ENCODE measurements at regions not wholly inside any gene's neighbourhood (a gene's known extent, or its start where the extent isn't known, plus 50 kb on each side); places are given as distances from the start of the nearest gene placed in this dataset.

- DNase-seq = no peak
- H3K27ac Mint-ChIP-seq = no peak overlapping the region
- peaks cover 0 to 3% (median 0%) of the 10 kb centered on the region in 4 donors for H3K4me1 Mint-ChIP-seq
- no peak for ATAC-seq
- H3K9me3 Mint-ChIP-seq = no peaks in the 10 kb centered on the region
- no peaks in the 10 kb centered on the region for H3K36me3 Mint-ChIP-seq
- no peak overlapping the region for H3K4me3 Mint-ChIP-seq
- H3K27me3 Mint-ChIP-seq = peaks cover 0 to 20% (median 6%) of the 10 kb centered on the region in 5 donors
- POLR2A ChIA-PET = no interaction called here
Observed at GRCh38 chr16:86751076-86752030, 173.0 kb downstream of the FOXL1 start.

GRCh38 chr16:86752582-86753175 lies 174.3 kb downstream of the FOXL1 start:
- POLR2A ChIA-PET = no interaction called here
- DNase-seq = no peak
- H3K9me3 Mint-ChIP-seq = no peaks in the 10 kb centered on the region
- peaks cover 0 to 7% (median under 1%) of the 10 kb centered on the region in 4 donors for H3K4me1 Mint-ChIP-seq
- no peak overlapping the region for H3K4me3 Mint-ChIP-seq
- peaks cover 0 to 16% (median 6%) of the 10 kb centered on the region in 5 donors for H3K27me3 Mint-ChIP-seq
- H3K27ac Mint-ChIP-seq = no peak overlapping the region
- no peak for ATAC-seq
- H3K36me3 Mint-ChIP-seq = no peaks in the 10 kb centered on the region

GRCh38 chr16:86753399-86753798 lies 175.1 kb downstream of the FOXL1 start:
- Mint-ChIP-seq H3K27ac (no peak overlapping the region), H3K36me3 (no peaks in the 10 kb centered on the region), H3K4me1 (peaks cover 0 to 7% (median 0%) of the 10 kb centered on the region in 4 donors), H3K4me3 (no peak overlapping the region), H3K27me3 (peaks cover 0 to 12% (median 5%) of the 10 kb centered on the region in 5 donors), H3K9me3 (no peaks in the 10 kb centered on the region)
- POLR2A ChIA-PET = no interaction called here
- DNase-seq (no peak), ATAC-seq (no peak)

GRCh38 chr16:86755571-86756006 lies 177.2 kb downstream of the FOXL1 start:
- Mint-ChIP-seq H3K9me3 (no peaks in the 10 kb centered on the region), H3K4me1 (peaks cover 0 to 7% (median 0%) of the 10 kb centered on the region in 4 donors), H3K27ac (no peak overlapping the region), H3K36me3 (no peaks in the 10 kb centered on the region), H3K27me3 (peaks cover 4 to 32% (median 20%) of the 10 kb centered on the region in 5 donors), H3K4me3 (no peak overlapping the region)
- ATAC-seq (no peak), DNase-seq (no peak)
- POLR2A ChIA-PET = no interaction called here

- H3K4me3 Mint-ChIP-seq = no peak overlapping the region
- DNase-seq (no peak), ATAC-seq (no peak)
- peaks cover 0 to 7% (median 1%) of the 10 kb centered on the region in 4 donors for H3K4me1 Mint-ChIP-seq
- H3K27me3 Mint-ChIP-seq = peaks cover 10 to 45% (median 29%) of the 10 kb centered on the region in 5 donors
- no peak overlapping the region for H3K27ac Mint-ChIP-seq
- no peaks in the 10 kb centered on the region for H3K36me3 Mint-ChIP-seq
- POLR2A ChIA-PET = no interaction called here
- no peaks in the 10 kb centered on the region for H3K9me3 Mint-ChIP-seq
Observed at GRCh38 chr16:86756882-86757703, 178.7 kb downstream of the FOXL1 start.

- H3K9me3 Mint-ChIP-seq = no peaks in the 10 kb centered on the region
- H3K36me3 Mint-ChIP-seq = no peaks in the 10 kb centered on the region
- no peak for DNase-seq
- H3K27me3 Mint-ChIP-seq = peaks cover 13 to 51% (median 34%) of the 10 kb centered on the region in 5 donors
- POLR2A ChIA-PET = no interaction called here
- peaks cover 0 to 7% (median 1%) of the 10 kb centered on the region in 4 donors for H3K4me1 Mint-ChIP-seq
- no peak for ATAC-seq
- no peak overlapping the region for H3K27ac Mint-ChIP-seq
- no peak overlapping the region for H3K4me3 Mint-ChIP-seq
Observed at GRCh38 chr16:86757704-86758040, 179.3 kb downstream of the FOXL1 start.

GRCh38 chr16:86758932-86759331 lies 180.6 kb downstream of the FOXL1 start:
- H3K4me3 Mint-ChIP-seq = no peak overlapping the region
- DNase-seq = no peak
- no peaks in the 10 kb centered on the region for H3K36me3 Mint-ChIP-seq
- no peaks in the 10 kb centered on the region for H3K9me3 Mint-ChIP-seq
- POLR2A ChIA-PET = no interaction called here
- H3K27me3 Mint-ChIP-seq = peaks cover 14 to 55% (median 34%) of the 10 kb centered on the region in 5 donors
- peaks cover 0 to 7% (median 1%) of the 10 kb centered on the region in 4 donors for H3K4me1 Mint-ChIP-seq
- ATAC-seq = no peak
- no peak overlapping the region for H3K27ac Mint-ChIP-seq

- no peak overlapping the region for H3K27ac Mint-ChIP-seq
- H3K4me3 Mint-ChIP-seq = no peak overlapping the region
- peaks cover 0 to 7% (median 1%) of the 10 kb centered on the region in 4 donors for H3K4me1 Mint-ChIP-seq
- POLR2A ChIA-PET = no interaction called here
- no peak for ATAC-seq
- H3K36me3 Mint-ChIP-seq = no peaks in the 10 kb centered on the region
- H3K9me3 Mint-ChIP-seq = peaks cover 0 to 3% (median 0%) of the 10 kb centered on the region in 9 donors
- peaks cover 21 to 63% (median 36%) of the 10 kb centered on the region in 5 donors for H3K27me3 Mint-ChIP-seq
- peak in 6 of 10 donors; percentile 12 to 35 (median 18) for DNase-seq
Observed at GRCh38 chr16:86761111-86762031, 183.0 kb downstream of the FOXL1 start.

- Mint-ChIP-seq H3K4me3 (no peak overlapping the region), H3K36me3 (no peaks in the 10 kb centered on the region), H3K27ac (no peak overlapping the region), H3K4me1 (peaks cover 0 to 5% (median 1%) of the 10 kb centered on the region in 4 donors), H3K27me3 (peaks cover 25 to 59% (median 36%) of the 10 kb centered on the region in 5 donors), H3K9me3 (peaks cover 0 to 3% (median 0%) of the 10 kb centered on the region in 9 donors)
- no peak for DNase-seq
- POLR2A ChIA-PET = no interaction called here
- no peak for ATAC-seq
Observed at GRCh38 chr16:86762095-86762494, 183.7 kb downstream of the FOXL1 start.

GRCh38 chr16:86763819-86764218 lies 185.5 kb downstream of the FOXL1 start:
- Mint-ChIP-seq H3K9me3 (peaks cover 0 to 3% (median 0%) of the 10 kb centered on the region in 9 donors), H3K27ac (no peak overlapping the region), H3K4me3 (no peak overlapping the region), H3K27me3 (peaks cover 25 to 53% (median 42%) of the 10 kb centered on the region in 5 donors), H3K36me3 (no peaks in the 10 kb centered on the region), H3K4me1 (peaks cover 0 to 2% (median 0%) of the 10 kb centered on the region in 4 donors)
- no peak for DNase-seq
- POLR2A ChIA-PET = no interaction called here
- no peak for ATAC-seq

GRCh38 chr16:86764551-86764950 lies 186.2 kb downstream of the FOXL1 start:
- peaks cover 19 to 54% (median 39%) of the 10 kb centered on the region in 5 donors for H3K27me3 Mint-ChIP-seq
- peaks cover 0 to 4% (median 0%) of the 10 kb centered on the region in 9 donors for H3K9me3 Mint-ChIP-seq
- POLR2A ChIA-PET = no interaction called here
- no peak overlapping the region for H3K27ac Mint-ChIP-seq
- no peak for ATAC-seq
- H3K36me3 Mint-ChIP-seq = no peaks in the 10 kb centered on the region
- H3K4me1 Mint-ChIP-seq = peaks cover 0 to 2% (median 0%) of the 10 kb centered on the region in 4 donors
- no peak overlapping the region for H3K4me3 Mint-ChIP-seq
- DNase-seq = no peak
